K562 (cell line): ENCODE measurements at regions not wholly inside any gene's neighbourhood (a gene's known extent, or its start where the extent isn't known, plus 50 kb on each side); places are given as distances from the start of the nearest gene placed in this dataset.

Experiments used
- RBFOX2 ChIP-seq: fragments of 200-400 bp; formaldehyde crosslinking; IDR thresholded peaks from 2 replicates; pipeline ENCODE4 v1.6.1; 2017; ENCODE audit warnings: low read depth, mild to moderate bottlenecking, low read length, moderate library complexity
- YY1 ChIP-seq, 3 experiments: IDR thresholded peaks; 2 replicates each; pipeline ENCODE4 v1.6.1; 2011; ENCODE audit warnings: low read length in 2 of 3, mild to moderate bottlenecking in 2 of 3, moderate library complexity in 2 of 3, borderline replicate concordance in 1 of 3, control low read depth in 1 of 3, low read depth in 1 of 3; ENCODE audit not compliant: insufficient read depth in 3 of 3, insufficient replicate concordance in 2 of 3, control insufficient read depth in 1 of 3, insufficient read length in 1 of 3; ENCODE audit errors: extremely low read depth in 1 of 3
- TF ChIP-seq, protein P1 (sequence below): sonication (generic); formaldehyde crosslinking; IDR thresholded peaks from 2 replicates; pipeline ENCODE4 v1.5.0; 2020; ENCODE audit warnings: missing genetic modification reagents
- TF ChIP-seq, protein P2 (sequence below): sonication (generic); formaldehyde crosslinking; IDR thresholded peaks from 2 replicates; pipeline ENCODE4 v1.8.0; 2022; ENCODE audit warnings: missing genetic modification reagents, mild to moderate bottlenecking, borderline replicate concordance

DNA sequence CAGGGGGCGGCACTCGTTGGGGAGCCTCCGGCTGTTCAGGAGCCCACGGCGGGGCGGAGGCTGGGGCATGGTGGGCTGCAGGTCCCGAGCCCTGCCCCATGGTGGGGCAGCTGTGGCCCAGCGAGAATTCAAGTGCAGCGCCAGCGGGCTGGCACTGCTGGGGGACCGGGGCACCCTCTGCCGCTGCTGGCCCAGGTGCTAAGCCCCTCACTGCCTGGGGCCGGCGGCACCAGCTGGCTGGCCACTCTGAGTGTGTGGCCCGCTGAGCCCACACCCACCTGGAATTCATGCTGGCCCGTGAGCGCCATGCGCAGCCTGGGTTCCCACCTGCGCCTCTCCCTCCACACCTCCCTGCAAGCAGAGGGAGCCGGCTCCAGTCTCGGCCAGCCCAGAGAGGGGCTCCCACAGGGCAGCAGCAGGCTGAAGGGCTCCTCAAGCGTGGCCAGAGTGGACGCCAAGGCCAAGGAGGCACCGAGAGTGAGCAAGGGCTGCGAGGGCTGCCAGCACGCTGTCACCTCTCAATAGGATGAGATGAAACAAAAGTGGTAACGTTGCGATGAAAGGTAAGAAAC, 464.9 kb downstream of the PCDH7 start:
- TF ChIP-seq YY1 (IDR thresholded peaks at IDR 0.05; ENCODE audit: borderline replicate concordance in 1 of 3, control insufficient read depth in 1 of 3, extremely low read depth in 1 of 3, insufficient read depth in 3 of 3, insufficient read length in 1 of 3, insufficient replicate concordance in 2 of 3, low read depth in 1 of 3, low read length in 2 of 3) (no peak), RBFOX2 (no peak)
- TF ChIP-seq, protein P1, sequence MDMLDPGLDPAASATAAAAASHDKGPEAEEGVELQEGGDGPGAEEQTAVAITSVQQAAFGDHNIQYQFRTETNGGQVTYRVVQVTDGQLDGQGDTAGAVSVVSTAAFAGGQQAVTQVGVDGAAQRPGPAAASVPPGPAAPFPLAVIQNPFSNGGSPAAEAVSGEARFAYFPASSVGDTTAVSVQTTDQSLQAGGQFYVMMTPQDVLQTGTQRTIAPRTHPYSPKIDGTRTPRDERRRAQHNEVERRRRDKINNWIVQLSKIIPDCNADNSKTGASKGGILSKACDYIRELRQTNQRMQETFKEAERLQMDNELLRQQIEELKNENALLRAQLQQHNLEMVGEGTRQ (CRISPR knock-in tag) = no peak
- TF ChIP-seq, protein P2, sequence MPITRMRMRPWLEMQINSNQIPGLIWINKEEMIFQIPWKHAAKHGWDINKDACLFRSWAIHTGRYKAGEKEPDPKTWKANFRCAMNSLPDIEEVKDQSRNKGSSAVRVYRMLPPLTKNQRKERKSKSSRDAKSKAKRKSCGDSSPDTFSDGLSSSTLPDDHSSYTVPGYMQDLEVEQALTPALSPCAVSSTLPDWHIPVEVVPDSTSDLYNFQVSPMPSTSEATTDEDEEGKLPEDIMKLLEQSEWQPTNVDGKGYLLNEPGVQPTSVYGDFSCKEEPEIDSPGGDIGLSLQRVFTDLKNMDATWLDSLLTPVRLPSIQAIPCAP (CRISPR knock-in tag) = no peak
